ENCODE measurements at regions not wholly inside any gene's neighbourhood (a gene's known extent, or its start where the extent isn't known, plus 50 kb on each side); places are given as distances from the start of the nearest gene placed in this dataset.
A peak's percentile ranks its signal among the peaks of the same experiment; 100 is the strongest.

GRCh38 chr6:1143655-1144054, 168.2 kb upstream of the FOXQ1 start:
- Mint-ChIP-seq H3K27ac (peak overlapping the region in 1 of 7 donors; percentile 6), H3K4me1 (no peaks in the 10 kb centered on the region), H3K4me3 (no peak overlapping the region), H3K9me3 (peaks cover 0 to 2% (median 0%) of the 10 kb centered on the region in 7 donors), H3K36me3 (no peaks in the 10 kb centered on the region), H3K27me3 (ENCODE audit: low read depth in 3 of 3) (peaks cover 6 to 14% (median 8%) of the 10 kb centered on the region in 3 donors)
- Histone ChIP-seq H2AFZ (ENCODE audit: insufficient read depth, low read depth, low read length, poor library complexity, severe bottlenecking) (no peak overlapping the region), H3K4me2 (replicated peaks; ENCODE audit: extremely low read depth, low read length, poor library complexity, severe bottlenecking) (no peak overlapping the region), H3K4me3 (replicated peaks in 1 of 3; ENCODE audit: low read depth in 2 of 3, low read length in 3 of 3) (no peak overlapping the region), H3K27me3 (ENCODE audit: control insufficient read depth in 2 of 2, insufficient read depth in 2 of 2, low read length in 2 of 2) (no peaks in the 10 kb centered on the region), H4K20me1 (ENCODE audit: insufficient read depth, low read length) (no peaks in the 10 kb centered on the region), H3K79me2 (ENCODE audit: insufficient read depth, low read length) (no peaks in the 10 kb centered on the region), H3K27ac (ENCODE audit: low read depth in 1 of 2, low read length in 2 of 2) (no peak overlapping the region), H3K9me3 (replicated peaks in 1 of 2; ENCODE audit: control insufficient read depth in 1 of 2, insufficient read depth in 1 of 2, low read length in 2 of 2) (no peaks in the 10 kb centered on the region), H3K36me3 (replicated peaks in 1 of 2; ENCODE audit: control insufficient read depth in 1 of 2, insufficient read depth in 2 of 2, low read length in 2 of 2) (no peaks in the 10 kb centered on the region), H3K4me1 (ENCODE audit: control insufficient read depth in 1 of 2, insufficient read depth in 2 of 2, low read length in 2 of 2) (no peaks in the 10 kb centered on the region), H3K9ac (ENCODE audit: insufficient read depth, low read length, poor library complexity, severe bottlenecking) (no peak overlapping the region)
- no peak for TF ChIP-seq CTCF (IDR thresholded peaks at IDR 0.05)
- WGBS (ENCODE audit: insufficient coverage), result 100% methylated on average over 1 of the region's 7 CpGs
- intact Hi-C loops (cut with micrococcal nuclease), result no loop called here
- no peak for DNase-seq

GRCh38 chr6:1139155-1139890, 172.6 kb upstream of the FOXQ1 start:
- H3K4me2 ChIP-seq (replicated peaks; ENCODE audit: extremely low read depth, low read length, poor library complexity, severe bottlenecking), result no peak overlapping the region
- Mint-ChIP-seq H3K4me1 (no peaks in the 10 kb centered on the region), H3K36me3 (no peaks in the 10 kb centered on the region), H3K9me3 (peaks cover 0 to 2% (median 0%) of the 10 kb centered on the region in 7 donors), H3K4me3 (no peak overlapping the region), H3K27me3 (ENCODE audit: low read depth in 3 of 3) (peaks cover 2 to 13% (median 5%) of the 10 kb centered on the region in 3 donors), H3K27ac (no peak overlapping the region)
- H2AFZ ChIP-seq (ENCODE audit: insufficient read depth, low read depth, low read length, poor library complexity, severe bottlenecking), result no peak overlapping the region
- intact Hi-C loops (cut with micrococcal nuclease), result no loop called here
- H3K27me3 ChIP-seq (ENCODE audit: control insufficient read depth in 2 of 2, insufficient read depth in 2 of 2, low read length in 2 of 2), result no peaks in the 10 kb centered on the region
- H3K9ac ChIP-seq (ENCODE audit: insufficient read depth, low read length, poor library complexity, severe bottlenecking), result no peak overlapping the region
- H3K4me1 ChIP-seq (ENCODE audit: control insufficient read depth in 1 of 2, insufficient read depth in 2 of 2, low read length in 2 of 2), result no peaks in the 10 kb centered on the region
- no peak for DNase-seq
- H4K20me1 ChIP-seq (ENCODE audit: insufficient read depth, low read length), result no peaks in the 10 kb centered on the region
- H3K27ac ChIP-seq (ENCODE audit: low read depth in 1 of 2, low read length in 2 of 2), result no peak overlapping the region
- H3K9me3 ChIP-seq (replicated peaks in 1 of 2; ENCODE audit: control insufficient read depth in 1 of 2, insufficient read depth in 1 of 2, low read length in 2 of 2), result no peaks in the 10 kb centered on the region
- no peaks in the 10 kb centered on the region for H3K36me3 ChIP-seq (replicated peaks in 1 of 2; ENCODE audit: control insufficient read depth in 1 of 2, insufficient read depth in 2 of 2, low read length in 2 of 2)
- WGBS (ENCODE audit: insufficient coverage), result no CpG with 5 or more reads among the region's 4 CpGs
- H3K79me2 ChIP-seq (ENCODE audit: insufficient read depth, low read length), result no peaks in the 10 kb centered on the region
- no peak overlapping the region for H3K4me3 ChIP-seq (replicated peaks in 1 of 3; ENCODE audit: low read depth in 2 of 3, low read length in 3 of 3)
- TF ChIP-seq CTCF (IDR thresholded peaks at IDR 0.05), result no peak
